Renal cortical epithelial cell (primary cell): ENCODE measurements at regions not wholly inside any gene's neighbourhood (a gene's known extent, or its start where the extent isn't known, plus 50 kb on each side); places are given as distances from the start of the nearest gene placed in this dataset.
A peak's percentile ranks its signal among the peaks of the same experiment; 100 is the strongest.

ENCODE experiments used
- DNase-seq: peaks from one replicate; pipeline ENCODE4 v3.0.0-alpha.2; 2011; ENCODE audit warnings: low read depth

GRCh38 chr6:10048370-10049297 lies 366.2 kb downstream of the TFAP2A start:
- DNase-seq, result no peak

GRCh38 chr6:10042280-10042679 lies 372.6 kb downstream of the TFAP2A start:
- no peak for DNase-seq

GRCh38 chr6:10033223-10033829 lies 381.5 kb downstream of the TFAP2A start:
- peak; percentile 96 for DNase-seq

- no peak for DNase-seq
These were observed 383.3 kb downstream of the TFAP2A start for GRCh38 chr6:10031617-10032016.

GRCh38 chr6:10030942-10031537 lies 383.8 kb downstream of the TFAP2A start:
- DNase-seq, result peak; percentile 17

GRCh38 chr6:10028222-10028621 lies 386.7 kb downstream of the TFAP2A start:
- DNase-seq, result no peak

GRCh38 chr6:10019851-10020250 lies 395.0 kb downstream of the TFAP2A start:
- no peak for DNase-seq

- DNase-seq, result peak; percentile 34
These were observed 400.3 kb downstream of the TFAP2A start for GRCh38 chr6:10014557-10014956.

- DNase-seq, result peak; percentile 90
These were observed 414.3 kb downstream of the TFAP2A start for GRCh38 chr6:10000551-10000950.

- DNase-seq, result peak; percentile 10
These were observed 415.1 kb downstream of the TFAP2A start for GRCh38 chr6:9999796-10000195.

- no peak for DNase-seq
These were observed 428.6 kb downstream of the TFAP2A start for GRCh38 chr6:9986273-9986672.

GRCh38 chr6:9985481-9985880 lies 429.4 kb downstream of the TFAP2A start:
- DNase-seq, result no peak

- no peak for DNase-seq
These were observed 430.3 kb downstream of the TFAP2A start for GRCh38 chr6:9984607-9985006.

GRCh38 chr6:9983168-9983567 lies 431.7 kb downstream of the TFAP2A start:
- DNase-seq, result no peak

- no peak for DNase-seq
These were observed 432.7 kb downstream of the TFAP2A start for GRCh38 chr6:9982215-9982614.

- DNase-seq, result no peak
These were observed 434.9 kb downstream of the TFAP2A start for GRCh38 chr6:9979996-9980395.

- no peak for DNase-seq
These were observed 436.4 kb downstream of the TFAP2A start for GRCh38 chr6:9978480-9978879.

- DNase-seq, result peak; percentile 74
These were observed 437.5 kb downstream of the TFAP2A start for GRCh38 chr6:9977411-9977810.

- no peak for DNase-seq
These were observed 453.2 kb downstream of the TFAP2A start for GRCh38 chr6:9961646-9962045.

GRCh38 chr6:9957215-9957759 lies 457.6 kb downstream of the TFAP2A start:
- no peak for DNase-seq

- DNase-seq, result no peak
These were observed 466.2 kb downstream of the TFAP2A start for GRCh38 chr6:9948678-9949077.

GRCh38 chr6:9943986-9944385 lies 470.9 kb downstream of the TFAP2A start:
- DNase-seq, result no peak

GRCh38 chr6:9943026-9943425 lies 471.8 kb downstream of the TFAP2A start:
- no peak for DNase-seq
